GM12874 (cell line): ENCODE measurements at regions not wholly inside any gene's neighbourhood (a gene's known extent, or its start where the extent isn't known, plus 50 kb on each side); places are given as distances from the start of the nearest gene placed in this dataset.

Experiments used
- CTCF ChIP-seq: IDR thresholded peaks from 2 replicates; pipeline ENCODE4 v1.5.1; 2011; ENCODE audit warnings: low read depth, mild to moderate bottlenecking, control low read depth, low read length, moderate library complexity; ENCODE audit not compliant: insufficient read depth

DNA sequence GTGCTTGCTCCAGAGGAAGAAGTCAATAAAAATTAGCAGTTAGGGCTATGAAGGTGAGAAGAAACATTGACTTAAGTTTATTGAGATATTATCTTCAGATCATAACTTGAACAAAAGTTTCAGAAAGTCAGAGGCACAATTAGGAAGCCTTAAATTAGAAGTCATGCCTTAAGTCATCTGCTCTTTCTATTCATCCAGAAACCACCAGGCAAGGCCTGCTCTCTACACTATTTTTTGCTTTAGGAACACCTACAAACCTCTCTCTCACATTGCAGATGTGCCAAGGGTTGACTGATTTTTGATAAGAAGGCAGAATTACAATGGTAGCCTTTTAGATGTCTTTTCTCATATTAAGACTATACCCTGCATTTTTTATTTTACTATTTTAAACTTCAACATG lies 268.7 kb downstream of the SPRY2 start:
- no peak for TF ChIP-seq CTCF

DNA sequence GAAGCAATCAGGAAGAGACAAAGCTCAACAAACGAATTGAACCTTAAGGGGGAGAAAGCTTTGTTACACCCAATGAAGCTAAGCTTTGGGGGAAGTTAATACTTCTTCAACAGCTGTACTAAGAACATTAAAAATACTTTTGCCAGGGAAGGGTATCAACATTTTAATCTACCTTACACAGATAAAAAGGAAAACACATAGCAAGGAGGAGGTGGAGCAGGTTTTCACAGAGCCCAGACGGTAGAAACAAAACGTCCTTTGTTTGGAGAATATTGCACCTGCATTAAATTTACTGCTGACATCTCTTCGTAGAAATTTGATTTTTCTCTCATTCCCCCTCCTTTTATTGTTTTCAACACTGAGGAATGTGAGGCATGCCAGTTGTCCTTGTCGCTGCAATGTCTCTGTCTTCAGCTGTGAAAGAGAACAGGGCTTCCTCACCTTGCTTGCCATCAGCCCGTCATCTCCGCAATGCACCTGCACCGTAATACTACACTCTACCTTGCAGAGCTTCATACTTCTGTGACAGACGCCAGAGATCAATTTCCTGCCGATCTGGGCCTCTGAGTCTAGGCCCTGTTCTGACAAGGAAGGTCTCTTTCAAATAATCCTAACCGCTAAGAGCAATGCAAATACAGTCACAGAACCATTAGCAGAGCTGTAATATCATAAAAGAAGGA lies 270.8 kb downstream of the SPRY2 start:
- TF ChIP-seq CTCF: no peak

DNA sequence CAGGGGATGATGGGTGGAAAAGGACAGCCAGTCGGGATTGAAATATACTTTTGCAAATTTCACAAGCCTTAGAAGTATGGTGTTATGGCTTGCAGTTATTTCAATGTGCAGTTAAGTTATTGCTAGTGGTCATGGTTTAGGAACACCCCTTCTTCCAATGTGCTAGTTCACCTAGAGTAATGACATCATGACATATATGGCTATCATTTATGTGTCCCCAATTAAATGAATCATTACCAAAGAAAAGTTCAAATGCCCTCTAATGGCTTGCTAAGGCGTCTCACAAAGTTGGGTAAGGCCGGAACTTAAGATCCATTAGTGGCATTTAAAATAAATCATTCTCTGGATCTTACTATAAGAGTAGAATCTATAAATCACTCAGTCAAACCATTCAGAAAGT lies 271.6 kb downstream of the SPRY2 start:
- no peak for TF ChIP-seq CTCF

DNA sequence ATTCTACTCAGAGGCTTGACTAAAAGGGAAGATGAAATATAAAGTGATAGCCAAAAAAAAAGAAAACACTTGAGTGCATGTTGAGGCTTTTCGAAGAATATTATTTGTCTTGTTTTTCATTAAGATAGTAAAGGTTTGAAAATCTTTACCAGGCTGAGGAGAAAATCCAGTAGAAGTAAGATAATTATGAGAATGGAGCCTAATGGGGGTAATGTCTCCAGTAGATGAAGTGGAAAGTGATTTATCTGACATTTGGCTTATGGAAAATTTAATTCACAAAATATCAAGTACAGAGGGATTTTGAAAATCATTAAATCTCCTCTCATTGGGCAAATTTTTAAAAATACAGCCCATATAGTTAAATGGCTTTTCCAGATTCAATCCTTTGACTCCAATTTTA lies 274.9 kb downstream of the SPRY2 start:
- no peak for TF ChIP-seq CTCF

DNA sequence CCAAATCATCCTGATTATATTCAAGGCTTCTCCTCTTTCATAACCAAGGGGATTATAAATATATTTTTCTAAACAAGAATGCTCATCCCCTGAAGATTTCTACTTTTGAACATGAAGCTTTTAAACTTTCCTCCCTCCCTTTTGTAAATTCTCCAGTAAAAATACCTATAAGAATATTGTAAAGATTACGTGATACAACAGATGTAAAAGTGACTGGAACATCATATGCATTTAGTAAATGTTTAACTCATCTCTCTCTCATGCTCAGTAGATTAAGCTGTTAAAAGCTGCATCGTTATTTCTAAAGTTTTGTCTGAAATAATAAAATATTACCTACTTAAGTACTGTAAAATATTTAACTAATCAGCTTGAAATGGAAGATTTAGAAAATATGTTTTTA lies 281.1 kb downstream of the SPRY2 start:
- TF ChIP-seq CTCF: no peak

GRCh38 chr13:80058626-80059025 lies 282.3 kb downstream of the SPRY2 start:
- TF ChIP-seq CTCF: no peak

DNA sequence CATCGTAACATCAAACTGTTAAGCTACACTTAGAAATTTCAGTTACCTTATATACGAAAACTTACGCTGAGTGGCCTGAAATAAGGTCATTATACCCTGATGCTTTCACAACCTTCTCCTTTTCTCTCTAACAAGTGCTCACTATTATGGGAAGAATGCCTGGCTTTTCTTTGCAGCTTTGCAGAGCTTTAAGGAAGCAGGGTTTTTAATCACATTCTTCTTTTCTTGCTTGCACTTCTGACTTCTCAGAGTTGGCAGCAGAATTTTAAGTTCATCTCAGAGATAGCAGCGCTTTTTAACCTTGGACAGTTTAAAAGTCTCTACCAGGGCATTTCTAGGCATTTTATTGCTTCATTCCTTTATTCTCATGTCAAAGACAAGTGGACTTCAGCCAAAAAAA lies 285.1 kb downstream of the SPRY2 start:
- no peak for TF ChIP-seq CTCF

DNA sequence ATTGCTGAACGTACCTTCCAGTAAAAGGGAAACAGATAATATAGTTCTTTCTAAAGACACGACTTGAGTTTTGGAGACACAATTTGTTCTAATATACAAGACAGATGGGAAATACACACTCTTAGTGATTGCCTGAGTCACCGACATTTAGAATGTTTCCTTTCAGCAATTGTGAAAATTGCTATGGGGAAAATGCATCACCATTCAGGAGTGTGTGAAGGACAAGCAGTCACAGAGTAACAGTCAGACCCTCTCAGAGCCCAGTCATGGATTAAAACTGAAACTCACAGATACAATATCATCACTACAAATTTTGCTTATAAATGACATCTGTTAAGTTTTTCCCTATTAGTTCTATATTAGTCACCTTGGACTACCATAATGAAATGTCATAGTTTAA lies 286.1 kb downstream of the SPRY2 start:
- TF ChIP-seq CTCF: no peak
